ENCODE measurements at regions not wholly inside any gene's neighbourhood (a gene's known extent, or its start where the extent isn't known, plus 50 kb on each side); places are given as distances from the start of the nearest gene placed in this dataset.
"Not testable (repeated sequence)": the region's sequence is repeated elsewhere in the genome, so short reads cannot be mapped to it uniquely, and the experiment has no call there.

DNA sequence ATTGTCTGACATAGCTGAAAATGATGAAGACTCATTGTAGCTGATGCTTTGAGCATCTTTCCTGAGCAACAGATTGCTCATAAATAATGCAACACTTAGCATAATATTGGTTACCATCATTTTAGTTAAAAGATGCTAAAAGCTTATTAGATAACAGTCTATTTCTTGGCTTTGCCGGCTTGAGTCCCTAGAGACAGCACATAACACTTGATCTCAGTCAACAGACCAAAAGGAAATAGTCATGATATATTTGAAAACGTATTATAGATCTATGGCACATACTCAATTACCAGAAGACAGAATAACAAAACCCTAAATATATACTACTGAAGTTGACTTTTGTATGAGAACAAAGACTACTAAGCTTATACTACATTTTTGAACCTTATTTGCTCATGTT is 846.7 kb upstream of the EPHA5 start:
- DNase-seq, result no peak

GRCh38 chr4:66506985-66507384 is 836.7 kb upstream of the EPHA5 start:
- no peak for DNase-seq

- DNase-seq, result no peak
Observed at GRCh38 chr4:66501997-66502396, 831.7 kb upstream of the EPHA5 start.

DNA sequence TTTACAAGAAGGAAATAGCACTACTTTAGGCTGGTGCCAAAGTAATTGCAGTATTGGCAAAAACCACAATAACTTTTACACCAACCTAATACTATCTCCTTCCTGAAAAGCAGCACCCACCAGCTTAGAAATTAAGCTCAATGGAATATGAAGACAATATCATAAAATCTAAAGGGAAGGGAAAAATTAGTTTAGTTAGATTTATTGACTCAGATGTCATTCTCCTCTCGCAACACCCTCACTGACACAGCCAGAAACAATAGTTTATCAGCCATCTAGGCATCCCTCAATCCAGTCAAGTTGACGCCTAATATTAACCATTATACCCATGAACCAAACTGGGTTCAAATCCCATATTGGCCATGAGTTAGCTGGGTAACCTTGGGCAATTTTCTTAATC is 820.4 kb upstream of the EPHA5 start:
- DNase-seq, result no peak

DNA sequence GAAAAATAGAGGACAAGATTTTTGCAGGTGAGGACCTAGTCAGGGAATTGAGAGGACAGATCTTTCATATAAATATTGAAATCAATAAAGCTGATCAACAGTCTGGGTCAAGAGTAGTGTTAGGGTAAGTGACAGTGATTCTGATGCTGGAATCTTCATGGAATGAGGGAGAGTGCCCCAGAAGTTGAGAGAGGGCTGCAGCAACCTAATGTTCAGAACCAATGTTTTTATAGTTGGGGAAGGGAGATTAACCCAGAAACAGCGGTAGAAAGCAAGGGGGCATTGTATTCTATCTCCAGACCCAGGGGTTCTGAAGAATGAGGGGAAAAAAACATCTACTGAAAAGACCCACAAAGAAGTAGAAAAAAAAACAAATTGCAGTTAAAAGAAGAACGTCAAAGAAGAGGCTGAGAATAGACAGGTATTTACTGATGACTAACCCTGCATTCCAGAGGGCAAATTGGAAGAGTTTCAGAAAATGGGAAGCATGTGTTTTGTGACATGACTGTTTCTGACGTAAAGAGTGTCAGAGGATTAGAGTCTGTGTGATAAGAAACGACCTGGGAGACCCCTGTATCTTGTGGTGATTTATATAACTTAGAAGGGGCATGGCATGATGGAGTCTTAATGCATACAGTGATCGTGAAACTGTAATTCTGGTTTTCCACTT is 819.6 kb upstream of the EPHA5 start:
- DNase-seq, result no peak

DNA sequence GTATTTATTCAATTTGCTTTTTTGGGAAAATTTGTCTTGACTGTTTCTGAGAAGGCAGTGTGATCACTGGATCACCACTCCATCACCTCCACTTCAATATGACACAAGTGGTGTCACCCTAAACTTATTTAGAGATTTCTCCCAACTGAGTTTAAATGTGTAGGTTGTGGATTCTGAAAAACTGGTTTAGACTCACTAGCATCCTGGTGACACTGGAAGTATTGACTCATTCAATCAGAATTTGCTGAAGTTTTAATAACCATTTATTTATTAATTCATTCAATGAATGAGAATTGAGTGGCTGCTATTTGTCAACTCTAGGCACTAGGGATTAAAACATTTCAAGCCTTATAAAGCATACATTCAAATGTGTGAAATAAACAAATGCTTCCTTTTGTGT is 819.1 kb upstream of the EPHA5 start:
- no peak for DNase-seq

- no peak for DNase-seq
Observed at GRCh38 chr4:66486068-66486467, 815.8 kb upstream of the EPHA5 start.

GRCh38 chr4:66482186-66482585 is 811.9 kb upstream of the EPHA5 start:
- no peak for DNase-seq

- no peak for DNase-seq
Observed at GRCh38 chr4:66475596-66475995, 805.3 kb upstream of the EPHA5 start.

DNA sequence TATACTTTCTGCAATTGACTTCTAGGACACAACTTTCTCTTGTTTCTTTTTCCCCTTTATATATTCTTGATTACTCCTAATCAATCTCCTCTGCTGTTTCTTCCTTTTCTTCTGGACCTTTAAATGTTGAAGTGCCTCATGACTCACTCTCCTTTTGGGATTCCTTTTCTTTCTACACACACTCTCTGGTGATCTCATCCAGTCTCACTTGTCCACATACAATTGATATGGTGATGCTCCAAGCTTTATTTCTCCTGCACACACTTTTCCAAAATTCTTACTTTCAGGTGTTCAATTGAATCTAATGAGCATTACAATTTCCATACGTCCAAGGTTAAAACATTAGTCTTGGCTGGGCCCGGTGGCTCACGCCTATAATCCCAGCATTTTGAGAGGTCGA is 794.8 kb upstream of the EPHA5 start:
- DNase-seq, result no peak

DNA sequence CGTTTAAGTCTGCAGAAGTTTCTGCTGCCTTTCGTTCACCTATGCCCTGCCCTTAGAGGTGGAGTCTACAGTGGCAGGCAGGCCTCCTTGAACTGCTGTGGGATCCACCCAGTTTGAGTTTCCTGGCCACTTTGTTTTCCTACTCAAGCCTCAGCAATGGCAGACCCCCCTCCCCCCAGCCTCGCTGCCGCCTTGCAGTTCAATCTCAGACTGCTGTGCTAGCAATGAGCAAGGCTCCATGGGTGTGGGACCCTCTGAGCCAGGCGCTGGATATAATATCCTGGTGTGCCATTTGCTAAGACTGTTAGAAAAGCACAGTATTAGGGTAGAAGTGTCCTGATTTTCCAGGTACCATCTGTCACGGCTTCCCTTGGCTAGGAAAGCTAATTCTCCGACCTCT is 792.6 kb upstream of the EPHA5 start:
- DNase-seq, result not testable (repeated sequence)

DNA sequence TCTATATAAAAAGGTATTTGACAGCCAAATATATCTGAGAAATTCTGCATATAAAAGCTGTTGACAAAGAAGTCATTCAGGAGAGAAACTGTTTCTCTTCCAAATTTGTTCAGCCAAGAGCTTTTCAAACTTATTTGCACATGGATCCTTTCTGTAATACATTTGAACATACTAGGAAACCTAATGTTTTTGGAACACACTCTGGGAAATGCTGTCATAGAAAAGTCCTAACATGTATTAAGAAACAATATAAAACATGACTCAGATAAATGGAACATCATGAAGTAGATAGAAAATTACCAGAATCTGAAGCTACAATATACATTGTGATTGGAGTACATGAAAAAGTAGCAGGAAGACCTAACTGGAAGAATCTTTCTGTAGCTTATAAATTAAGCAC is 781.5 kb upstream of the EPHA5 start:
- DNase-seq, result no peak

- no peak for DNase-seq
Observed at GRCh38 chr4:66443008-66443407, 772.7 kb upstream of the EPHA5 start.

DNA sequence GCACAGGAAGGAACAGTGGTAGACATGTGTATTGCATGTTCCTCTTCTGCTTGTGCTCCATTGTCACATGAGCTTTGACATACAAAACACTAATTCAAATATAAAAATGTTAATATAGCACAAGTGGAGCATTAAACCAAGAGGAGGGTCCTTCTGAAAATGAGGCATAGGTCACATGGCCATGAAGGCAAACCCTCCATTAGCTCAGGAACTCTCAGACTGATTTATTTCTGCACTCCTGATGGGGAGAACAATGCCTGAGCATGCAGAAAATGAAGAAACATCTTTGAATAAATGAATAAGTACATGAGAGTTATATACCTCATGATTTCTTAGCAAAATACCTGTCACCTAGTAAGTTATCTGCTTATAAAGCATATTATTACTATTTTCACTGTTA is 769.2 kb upstream of the EPHA5 start:
- no peak for DNase-seq

- no peak for DNase-seq
Observed at GRCh38 chr4:66433706-66434105, 763.4 kb upstream of the EPHA5 start.

- no peak for DNase-seq
Observed at GRCh38 chr4:66430856-66431255, 760.6 kb upstream of the EPHA5 start.

- DNase-seq, result no peak
Observed at GRCh38 chr4:66429276-66429675, 759.0 kb upstream of the EPHA5 start.

DNA sequence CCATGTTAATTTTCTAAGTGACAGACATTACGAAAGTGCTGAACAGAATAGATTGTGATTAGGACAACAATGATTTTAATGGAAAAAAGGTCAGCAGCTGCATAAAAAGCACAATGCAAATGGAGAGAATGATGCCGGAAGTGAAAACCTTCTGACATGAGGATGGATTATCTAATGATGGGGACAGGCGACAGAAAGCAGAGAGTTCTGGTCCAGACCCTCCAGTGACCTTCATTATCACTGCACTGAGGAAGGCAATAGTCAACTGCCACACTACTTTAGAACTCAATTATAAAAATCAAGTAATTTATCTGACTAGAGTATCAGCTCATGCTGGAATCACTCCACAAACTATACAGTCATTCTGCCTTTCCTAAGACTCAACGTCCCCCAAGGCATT is 746.1 kb upstream of the EPHA5 start:
- DNase-seq, result no peak

GRCh38 chr4:66404141-66404540 is 733.9 kb upstream of the EPHA5 start:
- no peak for DNase-seq

DNA sequence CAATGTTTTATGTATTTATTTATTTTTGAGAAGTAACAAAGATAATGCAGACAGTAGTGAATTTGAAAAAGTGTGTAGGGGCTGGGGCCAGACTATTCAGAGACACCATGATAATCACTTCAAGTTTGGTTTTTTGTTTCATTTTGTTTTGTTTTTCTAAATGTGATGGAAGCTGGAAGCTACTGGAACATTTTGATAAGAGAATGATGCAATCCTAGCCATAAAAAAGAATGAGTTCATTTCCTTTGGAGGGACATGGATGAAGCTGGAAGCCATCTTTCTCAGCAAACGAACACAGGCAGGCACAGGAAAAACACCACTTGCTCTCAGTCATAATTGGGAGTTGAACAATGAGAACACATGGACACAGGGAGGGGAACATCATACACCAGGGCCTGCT is 706.6 kb upstream of the EPHA5 start:
- DNase-seq, result no peak

- no peak for DNase-seq
Observed at GRCh38 chr4:66376396-66376795, 706.1 kb upstream of the EPHA5 start.

DNA sequence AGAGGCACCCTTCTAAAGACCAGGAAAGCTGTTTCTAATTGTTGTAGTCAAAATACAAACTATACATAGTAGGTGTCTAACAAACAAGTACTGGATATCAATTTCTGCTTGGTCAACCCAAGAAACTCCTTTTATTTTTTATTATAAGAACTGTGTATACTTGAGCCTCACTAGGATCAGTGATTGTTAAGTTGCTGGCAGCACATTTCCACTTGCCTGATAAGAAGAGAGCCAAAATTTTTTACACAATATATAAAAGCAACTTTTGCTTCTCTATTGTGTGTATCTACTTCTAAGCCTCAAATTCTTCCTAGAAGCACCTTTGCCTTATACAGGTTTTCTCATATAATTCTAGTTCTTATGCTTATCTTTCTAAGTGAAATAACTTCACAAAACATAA is 703.0 kb upstream of the EPHA5 start:
- DNase-seq, result no peak

- no peak for DNase-seq
Observed at GRCh38 chr4:66372706-66373105, 702.4 kb upstream of the EPHA5 start.

- DNase-seq, result no peak
Observed at GRCh38 chr4:66367043-66367660, 696.9 kb upstream of the EPHA5 start.

GRCh38 chr4:66360395-66360794 is 690.1 kb upstream of the EPHA5 start:
- not testable (repeated sequence) for DNase-seq
